ENCODE measurements at regions not wholly inside any gene's neighbourhood (a gene's known extent, or its start where the extent isn't known, plus 50 kb on each side); places are given as distances from the start of the nearest gene placed in this dataset.

GRCh38 chr18:40018266-40018665 lies 1936.8 kb upstream of the PIK3C3 start:
- Histone ChIP-seq H3K4me1 (no peaks in the 10 kb centered on the region), H3K36me3 (no peaks in the 10 kb centered on the region), H3K9me3 (peaks cover 0 to 10% (median 0%) of the 10 kb centered on the region in 8 donors), H3K4me3 (no peak overlapping the region), H3K27me3 (replicated peaks in 1 of 7) (no peaks in the 10 kb centered on the region), H3K27ac (no peak overlapping the region)
- TF ChIP-seq POLR2A (IDR thresholded peaks at IDR 0.05) (no peak), POLR2AphosphoS5 (IDR thresholded peaks at IDR 0.05) (no peak)
- TF ChIP-seq, protein P1, sequence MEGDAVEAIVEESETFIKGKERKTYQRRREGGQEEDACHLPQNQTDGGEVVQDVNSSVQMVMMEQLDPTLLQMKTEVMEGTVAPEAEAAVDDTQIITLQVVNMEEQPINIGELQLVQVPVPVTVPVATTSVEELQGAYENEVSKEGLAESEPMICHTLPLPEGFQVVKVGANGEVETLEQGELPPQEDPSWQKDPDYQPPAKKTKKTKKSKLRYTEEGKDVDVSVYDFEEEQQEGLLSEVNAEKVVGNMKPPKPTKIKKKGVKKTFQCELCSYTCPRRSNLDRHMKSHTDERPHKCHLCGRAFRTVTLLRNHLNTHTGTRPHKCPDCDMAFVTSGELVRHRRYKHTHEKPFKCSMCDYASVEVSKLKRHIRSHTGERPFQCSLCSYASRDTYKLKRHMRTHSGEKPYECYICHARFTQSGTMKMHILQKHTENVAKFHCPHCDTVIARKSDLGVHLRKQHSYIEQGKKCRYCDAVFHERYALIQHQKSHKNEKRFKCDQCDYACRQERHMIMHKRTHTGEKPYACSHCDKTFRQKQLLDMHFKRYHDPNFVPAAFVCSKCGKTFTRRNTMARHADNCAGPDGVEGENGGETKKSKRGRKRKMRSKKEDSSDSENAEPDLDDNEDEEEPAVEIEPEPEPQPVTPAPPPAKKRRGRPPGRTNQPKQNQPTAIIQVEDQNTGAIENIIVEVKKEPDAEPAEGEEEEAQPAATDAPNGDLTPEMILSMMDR (IDR thresholded peaks at IDR 0.05 in 8 of 11, conservative IDR thresholded peaks at IDR 0.05 in 3 of 11), result no peak
- intact Hi-C loops (cut with DNase I; ENCODE audit: low total_unique reads), result no loop called here
- DNase-seq, result no peak
- 76 to 82% (median 78%) methylated on average over 6 of the region's 6 CpGs for WGBS, 5 donors

DNA sequence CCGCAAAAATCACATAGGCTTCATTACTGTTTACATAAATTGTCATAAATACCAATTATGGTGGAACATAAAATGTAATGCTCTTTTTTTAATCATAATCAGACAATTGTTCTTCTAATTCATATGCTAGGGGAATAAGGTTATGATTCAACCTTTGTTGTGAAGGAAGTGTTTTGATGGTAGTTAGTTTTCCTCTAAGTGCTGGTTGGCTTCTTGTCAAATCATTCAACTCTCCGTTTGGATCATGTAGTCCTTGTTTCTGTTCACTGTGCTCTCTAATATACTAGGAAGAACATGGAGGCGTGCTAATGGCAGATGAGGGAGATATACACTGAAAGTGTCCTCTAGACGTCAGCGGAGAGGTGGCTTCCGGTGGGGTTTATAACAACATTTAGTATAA lies 1938.0 kb upstream of the PIK3C3 start:
- Histone ChIP-seq H3K9me3 (no peaks in the 10 kb centered on the region), H3K4me3 (no peak overlapping the region), H3K27me3 (replicated peaks in 1 of 7) (no peaks in the 10 kb centered on the region), H3K36me3 (no peaks in the 10 kb centered on the region), H3K27ac (no peak overlapping the region), H3K4me1 (no peaks in the 10 kb centered on the region)
- intact Hi-C loops (cut with DNase I; ENCODE audit: low total_unique reads), result no loop called here
- TF ChIP-seq POLR2AphosphoS5 (IDR thresholded peaks at IDR 0.05) (no peak), POLR2A (IDR thresholded peaks at IDR 0.05) (no peak)
- TF ChIP-seq, protein P1 (IDR thresholded peaks at IDR 0.05 in 8 of 11, conservative IDR thresholded peaks at IDR 0.05 in 3 of 11), result no peak
- DNase-seq, result no peak
- WGBS, 5 donors, result 79 to 90% (median 85%) methylated on average over 6 of the region's 6 CpGs

DNA sequence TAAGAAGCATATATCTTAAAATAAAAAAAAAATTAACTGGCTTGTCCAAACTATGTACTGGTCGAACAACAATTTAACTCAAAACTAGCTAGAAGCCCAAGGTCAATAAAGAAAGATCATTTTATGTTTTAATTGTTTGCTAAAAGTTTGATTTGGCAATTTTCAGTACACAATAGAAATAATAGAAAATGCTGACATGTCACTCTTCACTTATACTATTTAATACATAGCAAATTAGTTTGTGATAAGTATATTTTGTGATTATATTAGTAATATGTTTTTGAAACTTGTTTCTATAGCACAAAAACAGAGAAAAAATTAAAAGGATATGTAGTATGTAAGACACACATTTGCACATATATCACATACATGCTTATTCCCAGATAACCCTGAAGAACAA lies 1938.6 kb upstream of the PIK3C3 start:
- no peaks in the 10 kb centered on the region for H3K36me3 ChIP-seq
- TF ChIP-seq POLR2AphosphoS5 (IDR thresholded peaks at IDR 0.05) (no peak), POLR2A (IDR thresholded peaks at IDR 0.05) (no peak)
- TF ChIP-seq, protein P1 (IDR thresholded peaks at IDR 0.05 in 8 of 11, conservative IDR thresholded peaks at IDR 0.05 in 3 of 11), result no peak
- H3K4me1 ChIP-seq, result no peaks in the 10 kb centered on the region
- no peaks in the 10 kb centered on the region for H3K27me3 ChIP-seq (replicated peaks in 1 of 7)
- H3K27ac ChIP-seq, result no peak overlapping the region
- H3K4me3 ChIP-seq, result no peak overlapping the region
- no peaks in the 10 kb centered on the region for H3K9me3 ChIP-seq
- intact Hi-C loops (cut with DNase I; ENCODE audit: low total_unique reads), result no loop called here
- WGBS, 5 donors, result 70 to 90% (median 77%) methylated on average over 1 of the region's 1 CpG
- no peak for DNase-seq

DNA sequence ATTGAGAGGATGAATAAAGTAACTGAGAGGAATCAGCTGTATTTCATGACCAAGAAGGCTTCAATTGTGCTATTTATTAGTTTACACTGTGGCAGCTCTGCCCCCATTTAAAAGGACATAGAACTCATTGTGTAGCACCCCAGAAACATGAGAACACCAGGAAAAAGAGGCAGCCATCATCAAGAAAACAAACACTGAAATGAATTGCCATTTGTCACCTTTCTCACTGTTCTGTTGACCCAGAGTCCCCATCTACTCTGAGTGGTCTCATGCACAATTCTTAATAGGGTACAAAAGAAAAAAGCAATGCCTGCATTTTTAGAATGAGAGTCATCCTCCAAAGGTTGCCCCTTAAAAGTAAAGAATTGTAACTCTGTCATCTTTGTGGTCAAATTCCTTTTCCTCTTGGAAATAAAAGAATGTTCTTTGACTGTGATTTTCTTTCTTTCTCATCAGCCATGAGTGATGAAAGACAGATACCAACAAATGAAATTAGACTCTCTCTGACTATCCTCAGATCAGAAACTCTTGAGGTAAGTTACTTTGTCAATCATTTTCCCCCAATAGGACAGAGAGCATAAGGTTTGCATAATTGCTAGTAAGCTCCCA lies 1941.9 kb upstream of the PIK3C3 start:
- no peak overlapping the region for H3K4me3 ChIP-seq
- no peaks in the 10 kb centered on the region for H3K36me3 ChIP-seq
- TF ChIP-seq POLR2AphosphoS5 (IDR thresholded peaks at IDR 0.05) (no peak), POLR2A (IDR thresholded peaks at IDR 0.05) (no peak)
- TF ChIP-seq, protein P1 (IDR thresholded peaks at IDR 0.05 in 8 of 11, conservative IDR thresholded peaks at IDR 0.05 in 3 of 11), result no peak
- no peaks in the 10 kb centered on the region for H3K4me1 ChIP-seq
- no peaks in the 10 kb centered on the region for H3K9me3 ChIP-seq
- intact Hi-C loops (cut with DNase I; ENCODE audit: low total_unique reads), result no loop called here
- H3K27me3 ChIP-seq (replicated peaks in 1 of 7), result no peaks in the 10 kb centered on the region
- H3K27ac ChIP-seq, result no peak overlapping the region
- no peak for DNase-seq
